ENCODE measurements at regions not wholly inside any gene's neighbourhood (a gene's known extent, or its start where the extent isn't known, plus 50 kb on each side); places are given as distances from the start of the nearest gene placed in this dataset.

DNA sequence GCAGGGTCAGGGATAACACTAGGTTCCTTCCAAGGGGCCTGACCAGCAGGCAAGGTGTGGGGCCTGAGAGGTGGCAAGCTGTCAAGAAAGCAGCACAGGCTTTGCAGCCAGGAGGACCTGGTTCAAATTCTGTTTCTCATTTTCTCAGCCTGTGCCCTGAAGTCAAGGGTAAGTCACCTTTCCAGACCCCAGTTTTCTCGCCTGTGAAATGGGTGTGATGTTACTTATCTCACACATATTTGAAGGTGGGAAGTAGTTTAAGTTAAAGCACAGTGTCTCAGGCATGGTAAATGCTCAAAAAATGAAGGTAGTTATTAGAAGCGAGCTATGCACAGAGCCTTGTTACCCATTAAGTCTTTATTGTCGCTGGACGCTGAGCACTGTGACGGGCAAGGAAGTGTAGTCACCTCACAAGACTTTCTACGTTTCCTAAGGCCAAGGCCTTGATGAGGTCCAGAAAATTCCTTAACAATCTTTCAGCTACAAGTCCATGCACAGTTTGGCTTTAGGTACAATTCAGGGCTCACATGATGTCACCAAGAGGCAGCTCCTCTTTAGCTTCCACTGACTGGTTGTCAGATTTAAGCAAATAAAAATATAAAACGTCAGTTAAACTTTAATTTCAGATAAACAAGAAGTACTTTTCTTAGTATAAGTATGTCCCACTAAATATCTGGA, 522.6 kb upstream of the PROK2 start:
- H3K9me3 Mint-ChIP-seq: no peaks in the 10 kb centered on the region
- H3K27me3 Mint-ChIP-seq (ENCODE audit: low read depth): no peaks in the 10 kb centered on the region
- peaks cover 2% of the 10 kb centered on the region for H3K36me3 Mint-ChIP-seq (ENCODE audit: low read depth)
- H3K4me3 Mint-ChIP-seq: no peak overlapping the region
- H3K4me1 Mint-ChIP-seq (ENCODE audit: low read depth): peaks cover 20% of the 10 kb centered on the region
- H3K27ac Mint-ChIP-seq: no peak overlapping the region

DNA sequence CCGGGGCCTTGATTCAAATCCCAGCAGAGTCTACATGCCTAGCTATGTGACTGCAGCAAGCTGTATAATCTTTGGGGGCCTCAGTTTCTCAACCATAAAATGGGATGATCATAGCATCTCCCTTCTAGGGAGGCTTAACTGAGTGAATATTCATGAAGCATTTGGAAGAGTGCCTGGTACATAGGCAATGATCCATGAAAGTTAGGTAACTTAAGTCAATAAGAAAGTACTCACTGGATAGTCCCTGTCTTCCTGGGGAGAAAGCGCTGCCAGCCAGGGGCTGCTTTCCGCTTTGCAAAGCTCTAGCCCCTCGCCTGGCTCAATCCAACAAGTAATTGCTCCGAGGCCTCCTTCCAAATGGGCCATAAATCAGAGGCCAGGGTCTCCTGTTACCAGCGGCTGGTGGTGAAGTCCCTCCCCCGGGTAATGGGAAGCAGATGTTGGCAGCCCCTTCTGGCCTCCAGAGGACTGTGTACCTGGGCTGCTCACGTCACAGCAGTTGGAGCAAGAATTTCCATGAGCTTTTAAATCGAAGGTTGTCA, 521.9 kb upstream of the PROK2 start:
- Mint-ChIP-seq H3K27ac (no peak overlapping the region), H3K9me3 (no peaks in the 10 kb centered on the region)

DNA sequence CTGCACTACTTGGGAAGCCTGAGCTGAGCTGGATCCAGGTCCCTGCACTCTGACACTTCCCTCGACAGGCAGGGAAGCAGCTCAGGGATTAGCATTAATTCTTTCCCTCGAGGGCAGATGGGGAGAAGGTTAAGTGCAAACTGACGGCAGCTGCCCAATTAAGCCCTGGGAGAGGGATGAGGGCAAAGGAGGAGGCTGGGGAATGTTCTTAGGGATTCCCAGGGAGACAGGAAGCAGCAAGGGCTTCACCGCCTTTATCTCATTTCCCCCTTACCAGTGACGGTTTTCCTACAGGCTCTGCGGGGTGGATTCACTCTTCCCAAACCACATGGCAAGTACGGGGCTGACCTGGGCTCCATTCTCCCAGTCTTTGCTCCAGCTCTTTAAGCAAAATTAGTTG, 519.0 kb upstream of the PROK2 start:
- H3K36me3 Mint-ChIP-seq (ENCODE audit: low read depth): no peaks in the 10 kb centered on the region
- no peaks in the 10 kb centered on the region for H3K9me3 Mint-ChIP-seq
- H3K27ac Mint-ChIP-seq: no peak overlapping the region
- H3K4me1 Mint-ChIP-seq (ENCODE audit: low read depth): peaks cover 4% of the 10 kb centered on the region
- H3K4me3 Mint-ChIP-seq: no peak overlapping the region
- H3K27me3 Mint-ChIP-seq (ENCODE audit: low read depth): no peaks in the 10 kb centered on the region

More for the DNA sequence above, 521.9 kb upstream of the PROK2 start:
- Mint-ChIP-seq H3K4me1 (ENCODE audit: low read depth) (peaks cover 20% of the 10 kb centered on the region), H3K4me3 (no peak overlapping the region), H3K27me3 (ENCODE audit: low read depth) (no peaks in the 10 kb centered on the region), H3K36me3 (ENCODE audit: low read depth) (peaks cover 2% of the 10 kb centered on the region)

DNA sequence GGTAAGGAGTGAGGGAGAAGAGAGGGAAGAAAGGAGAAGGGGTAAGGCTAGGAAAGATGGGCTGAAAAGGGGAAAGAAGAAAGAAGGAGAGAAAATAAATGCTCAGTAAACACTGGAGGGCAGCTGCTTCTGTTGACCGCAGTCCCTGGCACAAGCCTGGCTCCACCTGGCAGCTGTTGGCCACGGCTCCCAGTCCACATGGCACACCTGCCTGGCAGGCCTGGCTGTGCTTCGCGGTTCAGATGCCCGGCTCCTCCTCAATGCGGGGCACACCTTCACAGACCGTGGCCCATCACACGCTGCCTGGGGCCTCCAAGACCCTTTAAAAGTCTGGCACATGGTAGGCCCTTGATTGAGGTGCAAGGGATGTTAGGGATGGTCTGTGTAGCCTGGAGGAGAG, 516.8 kb upstream of the PROK2 start:
- H3K9me3 Mint-ChIP-seq: no peaks in the 10 kb centered on the region
- H3K36me3 Mint-ChIP-seq (ENCODE audit: low read depth): no peaks in the 10 kb centered on the region
- no peak overlapping the region for H3K27ac Mint-ChIP-seq
- H3K4me3 Mint-ChIP-seq: no peak overlapping the region
- peaks cover 3% of the 10 kb centered on the region for H3K4me1 Mint-ChIP-seq (ENCODE audit: low read depth)
- H3K27me3 Mint-ChIP-seq (ENCODE audit: low read depth): no peaks in the 10 kb centered on the region

DNA sequence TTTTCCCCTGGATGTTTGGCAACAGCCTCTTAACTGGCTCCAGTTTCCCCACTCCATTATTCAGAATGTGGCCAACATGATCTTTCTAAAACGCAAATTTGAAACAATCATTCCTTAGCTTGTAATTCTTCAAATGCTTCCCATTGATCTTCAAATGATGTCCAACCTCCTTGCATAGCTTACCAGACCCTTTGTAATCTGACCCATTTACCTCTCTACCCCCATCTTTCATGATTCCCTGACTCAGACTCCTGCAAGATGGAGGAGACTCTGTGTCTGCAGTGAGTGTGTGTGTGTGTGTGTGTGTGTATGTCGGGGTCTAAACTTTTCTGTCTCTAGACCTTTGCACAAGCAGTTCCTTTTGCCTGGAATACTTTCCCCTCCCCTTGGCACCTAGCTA, 515.7 kb upstream of the PROK2 start:
- Mint-ChIP-seq H3K4me1 (ENCODE audit: low read depth) (peaks cover 3% of the 10 kb centered on the region), H3K9me3 (no peaks in the 10 kb centered on the region), H3K27me3 (ENCODE audit: low read depth) (no peaks in the 10 kb centered on the region), H3K4me3 (no peak overlapping the region), H3K27ac (no peak overlapping the region), H3K36me3 (ENCODE audit: low read depth) (no peaks in the 10 kb centered on the region)

DNA sequence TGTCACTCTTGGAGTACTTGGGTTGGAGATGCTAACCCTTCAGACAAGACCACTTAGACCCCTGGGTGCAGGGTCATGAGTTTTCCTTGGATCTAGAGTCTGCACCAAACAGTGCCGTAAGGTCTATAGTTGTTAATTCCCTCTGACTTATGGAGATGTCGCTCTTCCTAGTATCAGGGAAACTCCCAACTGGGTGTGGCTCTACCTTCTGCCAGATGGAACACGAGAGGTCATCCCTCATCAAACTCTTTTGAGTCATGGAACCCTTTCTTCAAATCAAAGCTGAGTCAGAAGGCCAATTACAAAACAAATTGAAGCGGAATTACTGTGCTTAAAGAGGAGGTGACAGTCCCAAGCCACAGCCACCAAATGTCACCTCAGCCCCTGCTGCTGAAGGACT, 514.9 kb upstream of the PROK2 start:
- Mint-ChIP-seq H3K27ac (no peak overlapping the region), H3K9me3 (no peaks in the 10 kb centered on the region), H3K27me3 (ENCODE audit: low read depth) (no peaks in the 10 kb centered on the region), H3K36me3 (ENCODE audit: low read depth) (no peaks in the 10 kb centered on the region), H3K4me3 (no peak overlapping the region), H3K4me1 (ENCODE audit: low read depth) (no peaks in the 10 kb centered on the region)

DNA sequence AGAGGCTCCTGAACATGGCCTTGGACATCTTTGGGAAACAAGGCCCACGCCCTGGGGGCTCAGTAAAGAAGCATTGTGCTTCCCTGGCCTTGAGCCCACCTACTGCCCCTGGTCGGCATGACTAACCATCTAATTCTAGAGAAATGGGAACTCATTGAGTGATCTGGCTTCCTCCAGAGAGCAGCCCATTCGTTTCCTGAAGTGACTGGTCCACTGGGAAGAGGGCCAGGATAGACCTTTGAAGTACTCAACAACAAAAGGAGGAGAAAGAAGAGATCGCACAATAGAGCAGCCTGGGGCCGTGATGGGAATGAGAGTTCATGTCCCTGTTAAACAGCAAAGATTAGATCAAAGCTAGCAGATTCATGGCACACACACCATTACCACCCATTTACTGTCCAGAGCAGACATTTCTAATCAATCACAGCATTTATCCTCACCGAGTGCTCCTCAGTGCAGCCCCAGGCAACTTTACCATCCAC, 514.4 kb upstream of the PROK2 start:
- H3K9me3 Mint-ChIP-seq: no peaks in the 10 kb centered on the region
- no peaks in the 10 kb centered on the region for H3K4me1 Mint-ChIP-seq (ENCODE audit: low read depth)
- H3K27me3 Mint-ChIP-seq (ENCODE audit: low read depth): no peaks in the 10 kb centered on the region
- H3K36me3 Mint-ChIP-seq (ENCODE audit: low read depth): no peaks in the 10 kb centered on the region
- H3K27ac Mint-ChIP-seq: no peak overlapping the region
- H3K4me3 Mint-ChIP-seq: no peak overlapping the region

DNA sequence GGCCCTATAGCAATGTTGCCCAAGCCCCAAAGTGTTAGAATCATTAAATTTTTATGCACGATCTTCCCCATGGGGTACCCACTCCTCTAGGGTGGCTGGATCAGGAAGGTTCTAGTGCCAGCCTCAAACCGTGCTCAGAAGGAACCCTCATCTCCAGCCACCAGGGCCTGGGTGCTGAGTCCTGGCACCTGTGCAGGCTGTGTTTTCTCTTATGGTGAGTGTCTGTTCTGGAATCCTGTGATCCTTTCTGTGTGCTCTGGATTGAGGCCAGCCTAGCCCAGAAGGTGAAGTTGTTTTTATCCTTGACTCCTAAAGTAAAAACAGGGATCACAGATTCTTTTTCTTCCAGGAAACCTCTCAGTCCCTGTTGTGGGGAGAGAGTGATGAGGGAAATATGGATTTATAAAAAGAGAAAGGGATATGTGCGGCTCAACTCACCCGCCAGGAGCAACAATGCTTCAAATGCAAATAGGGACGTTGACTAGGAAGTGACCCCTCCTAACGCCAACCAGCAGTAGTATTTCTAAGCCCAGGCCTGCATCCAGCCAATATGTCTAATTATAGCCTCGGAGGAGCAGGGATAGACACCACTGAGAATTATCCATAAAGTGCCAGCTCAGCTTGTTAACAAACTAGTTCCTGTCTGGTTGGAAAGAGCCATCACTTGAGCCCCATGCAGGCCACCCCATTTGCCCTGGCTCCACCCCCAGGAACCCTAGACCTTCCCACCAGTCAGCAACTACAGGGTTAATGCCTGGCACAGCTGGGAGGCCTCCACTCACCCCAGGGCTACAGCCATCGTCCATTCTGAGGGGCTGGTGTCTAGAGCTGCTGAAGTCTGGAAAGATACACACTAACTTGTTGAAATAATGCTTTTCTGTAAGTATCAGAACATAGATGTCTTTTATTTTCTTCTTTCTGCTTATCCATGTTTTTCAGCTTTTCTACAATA, 513.5 kb upstream of the PROK2 start:
- Mint-ChIP-seq H3K9me3 (no peaks in the 10 kb centered on the region), H3K4me1 (ENCODE audit: low read depth) (no peaks in the 10 kb centered on the region), H3K4me3 (no peak overlapping the region), H3K27me3 (ENCODE audit: low read depth) (no peaks in the 10 kb centered on the region), H3K27ac (no peak overlapping the region), H3K36me3 (ENCODE audit: low read depth) (no peaks in the 10 kb centered on the region)

DNA sequence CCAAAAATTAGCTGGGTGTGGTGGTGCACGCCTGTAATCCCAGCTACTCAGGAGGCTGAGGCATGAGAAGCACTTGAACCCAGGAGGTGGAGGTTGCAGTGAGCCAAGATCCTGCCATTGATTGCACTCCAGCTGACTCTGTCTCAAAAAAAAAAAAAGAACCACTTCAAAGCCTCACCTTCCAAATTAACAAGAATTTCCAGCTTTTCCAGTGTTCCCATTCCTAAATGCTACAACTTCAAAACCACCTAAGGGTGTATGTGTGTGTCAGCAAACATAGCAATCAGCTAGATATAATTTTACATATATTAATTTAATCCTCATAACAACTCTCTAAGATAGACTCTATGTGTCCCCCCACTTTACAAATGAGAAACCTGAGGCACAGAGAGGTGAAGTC, 512.5 kb upstream of the PROK2 start:
- H3K9me3 Mint-ChIP-seq: no peaks in the 10 kb centered on the region
- H3K36me3 Mint-ChIP-seq (ENCODE audit: low read depth): no peaks in the 10 kb centered on the region
- no peaks in the 10 kb centered on the region for H3K27me3 Mint-ChIP-seq (ENCODE audit: low read depth)
- no peak overlapping the region for H3K4me3 Mint-ChIP-seq
- no peaks in the 10 kb centered on the region for H3K4me1 Mint-ChIP-seq (ENCODE audit: low read depth)
- no peak overlapping the region for H3K27ac Mint-ChIP-seq

DNA sequence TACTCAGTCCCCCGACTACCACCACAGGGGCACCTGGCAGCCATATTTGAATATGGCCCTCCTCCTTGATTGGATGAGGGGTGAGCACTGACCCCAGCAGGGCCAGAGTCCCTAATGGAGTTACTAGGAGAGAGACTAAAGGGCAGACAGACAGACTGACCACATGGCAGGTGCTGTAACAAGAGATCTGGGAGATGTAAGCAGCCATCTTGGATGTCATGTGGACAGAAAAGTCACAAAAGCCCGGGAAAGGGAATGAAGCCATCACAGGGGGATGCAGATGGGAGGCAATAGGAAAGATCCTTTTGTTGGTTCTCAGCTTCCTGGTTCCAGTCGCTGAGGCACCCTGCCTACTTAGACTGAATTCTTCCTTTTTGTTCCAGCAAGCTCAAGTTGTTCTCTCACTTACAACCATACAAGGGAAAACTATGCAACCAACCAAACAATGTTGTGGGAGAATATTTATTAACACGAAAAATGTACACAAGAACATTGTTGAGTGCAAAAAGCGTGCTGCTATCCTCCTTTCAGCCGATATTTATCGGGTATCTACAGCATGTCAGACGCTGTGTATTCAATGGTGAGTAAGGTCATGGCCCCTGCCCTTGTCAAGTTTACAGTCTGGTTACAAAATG, 511.6 kb upstream of the PROK2 start:
- Mint-ChIP-seq H3K27ac (no peak overlapping the region), H3K27me3 (ENCODE audit: low read depth) (peaks cover 5% of the 10 kb centered on the region), H3K36me3 (ENCODE audit: low read depth) (no peaks in the 10 kb centered on the region), H3K4me3 (no peak overlapping the region), H3K9me3 (no peaks in the 10 kb centered on the region), H3K4me1 (ENCODE audit: low read depth) (no peaks in the 10 kb centered on the region)

DNA sequence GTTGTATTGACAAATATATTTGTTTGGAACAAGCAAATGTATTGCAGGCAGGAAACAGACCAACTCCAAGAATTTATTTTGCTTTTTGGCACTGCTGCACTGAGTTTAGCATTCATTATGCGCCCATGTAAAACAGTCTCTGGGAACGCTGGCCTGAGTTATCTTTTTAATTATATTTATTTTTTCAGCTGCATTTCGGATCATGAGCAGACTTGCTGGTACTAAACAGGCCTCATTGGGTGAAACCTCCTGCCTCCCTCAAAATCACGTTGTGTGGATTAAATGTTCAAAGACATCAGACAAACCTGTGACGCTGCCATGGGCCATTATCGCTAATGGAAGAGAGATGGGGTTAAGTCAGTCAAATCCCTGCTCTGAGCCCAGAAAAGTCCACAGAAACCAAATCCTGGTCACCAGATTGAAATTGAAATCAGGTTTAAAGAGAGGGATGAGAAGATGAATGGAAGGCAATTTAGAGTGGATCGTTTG, 511.1 kb upstream of the PROK2 start:
- no peaks in the 10 kb centered on the region for H3K9me3 Mint-ChIP-seq
- no peaks in the 10 kb centered on the region for H3K4me1 Mint-ChIP-seq (ENCODE audit: low read depth)
- H3K27ac Mint-ChIP-seq: no peak overlapping the region
- H3K36me3 Mint-ChIP-seq (ENCODE audit: low read depth): no peaks in the 10 kb centered on the region
- peaks cover 6% of the 10 kb centered on the region for H3K27me3 Mint-ChIP-seq (ENCODE audit: low read depth)
- no peak overlapping the region for H3K4me3 Mint-ChIP-seq

DNA sequence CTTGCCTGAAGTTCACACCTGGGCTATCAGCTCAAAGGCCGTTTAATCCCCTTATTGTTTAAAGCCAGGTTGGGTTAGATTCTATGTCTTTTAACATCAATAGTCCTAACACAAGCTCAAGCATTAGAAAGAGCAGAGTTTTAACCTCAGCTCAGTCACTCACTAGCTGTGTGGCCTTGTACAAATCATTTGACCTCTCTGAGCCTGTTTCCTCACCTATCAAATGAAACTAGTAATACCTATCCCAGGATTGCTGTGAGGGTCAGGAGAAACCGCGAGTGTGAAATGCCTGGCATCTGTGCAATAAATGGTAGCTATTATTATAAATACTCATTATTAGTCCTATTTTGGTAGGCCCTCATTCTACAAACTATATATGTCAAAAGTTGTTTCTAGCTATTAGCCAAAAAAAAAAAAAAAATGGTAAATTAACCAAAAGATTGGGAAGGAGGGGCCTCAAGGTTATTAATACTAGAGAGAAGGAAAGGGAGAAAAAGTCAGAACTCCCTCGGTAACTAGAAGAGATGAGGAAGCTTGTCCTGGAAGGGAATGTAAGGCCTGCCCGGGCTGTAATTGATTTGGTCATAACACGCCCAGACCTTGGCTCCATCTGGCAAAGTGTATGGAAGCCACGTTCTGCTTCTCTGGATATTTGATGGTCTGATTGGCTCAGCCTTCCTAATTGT, 510.5 kb upstream of the PROK2 start:
- H3K36me3 Mint-ChIP-seq (ENCODE audit: low read depth): no peaks in the 10 kb centered on the region
- H3K27me3 Mint-ChIP-seq (ENCODE audit: low read depth): peaks cover 10% of the 10 kb centered on the region
- H3K4me1 Mint-ChIP-seq (ENCODE audit: low read depth): no peaks in the 10 kb centered on the region
- no peaks in the 10 kb centered on the region for H3K9me3 Mint-ChIP-seq
- H3K4me3 Mint-ChIP-seq: no peak overlapping the region
- H3K27ac Mint-ChIP-seq: no peak overlapping the region

DNA sequence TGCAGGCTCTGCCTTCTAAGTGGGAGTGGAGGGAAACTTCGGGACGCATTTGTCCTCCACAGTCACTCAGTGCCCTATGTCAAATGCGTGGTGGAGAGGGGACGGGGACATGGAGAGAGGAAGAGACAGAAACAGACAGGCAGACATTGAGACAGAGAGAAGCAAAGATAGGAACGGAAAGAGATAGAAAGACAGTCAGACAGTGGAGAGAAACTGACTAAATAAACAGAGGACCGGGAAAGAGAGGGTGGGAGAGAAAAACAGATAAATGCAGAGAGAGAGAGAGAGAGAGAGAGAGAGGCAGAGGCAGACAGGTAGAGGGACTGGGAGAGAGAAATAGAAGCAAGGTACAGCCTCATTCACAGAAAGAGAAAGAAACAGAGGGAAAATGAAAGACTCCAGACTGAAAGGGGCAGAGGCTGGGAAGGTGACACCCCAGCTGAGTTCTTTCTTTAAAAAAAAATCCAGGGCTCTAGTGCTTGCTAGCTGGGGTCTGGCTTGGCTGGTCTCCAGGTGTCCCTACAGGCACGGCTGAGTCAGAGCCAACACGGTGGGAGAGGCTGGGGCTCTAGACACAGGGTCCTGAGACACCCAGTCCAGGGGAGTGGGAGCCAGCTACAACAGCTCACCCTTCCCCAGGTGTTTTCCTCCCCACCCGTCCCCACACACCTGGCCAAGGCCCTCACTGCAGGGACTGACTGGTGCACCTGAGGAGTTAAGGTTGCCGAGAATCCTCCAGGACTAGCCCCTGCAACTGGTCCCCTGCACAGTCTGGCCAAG, 506.1 kb upstream of the PROK2 start:
- Mint-ChIP-seq H3K4me3 (no peak overlapping the region), H3K27ac (no peak overlapping the region)

More for the DNA sequence above, 506.1 kb upstream of the PROK2 start:
- no peaks in the 10 kb centered on the region for H3K36me3 Mint-ChIP-seq (ENCODE audit: low read depth)
- H3K27me3 Mint-ChIP-seq (ENCODE audit: low read depth): peaks cover 36% of the 10 kb centered on the region
- H3K9me3 Mint-ChIP-seq: no peaks in the 10 kb centered on the region
- peaks cover 8% of the 10 kb centered on the region for H3K4me1 Mint-ChIP-seq (ENCODE audit: low read depth)
